ENCODE measurements at regions not wholly inside any gene's neighbourhood (a gene's known extent, or its start where the extent isn't known, plus 50 kb on each side); places are given as distances from the start of the nearest gene placed in this dataset.

- CTCF ChIA-PET, result no interaction called here
- H3K27ac ChIP-seq (ENCODE audit: extremely low read depth, low read depth, low read length), result no peak overlapping the region
- POLR2A ChIA-PET, result no interaction called here
- no peaks in the 10 kb centered on the region for H3K4me1 ChIP-seq (ENCODE audit: control insufficient read depth, insufficient read depth, low read length)
- H3K4me3 ChIP-seq (ENCODE audit: low read depth, low read length), result no peak overlapping the region
- no peak for TF ChIP-seq ZBTB48 (tag by site-specific recombination; IDR thresholded peaks at IDR 0.05)
- TF ChIP-seq PRDM2 (tag by site-specific recombination; IDR thresholded peaks at IDR 0.05; ENCODE audit: borderline replicate concordance), result no peak
- no peak for TF ChIP-seq ZNF211 (tag by site-specific recombination; IDR thresholded peaks at IDR 0.05; ENCODE audit: low read depth)
- no peak for TF ChIP-seq ZNF132 (tag by site-specific recombination; IDR thresholded peaks at IDR 0.05; ENCODE audit: borderline replicate concordance)
- TF ChIP-seq ZBTB6 (tag by site-specific recombination; IDR thresholded peaks at IDR 0.05), result no peak
- no peak for TF ChIP-seq ZNF138 (tag by site-specific recombination; IDR thresholded peaks at IDR 0.05; ENCODE audit: borderline replicate concordance)
- H3K36me3 ChIP-seq (ENCODE audit: control insufficient read depth in 2 of 2, insufficient read depth in 1 of 2, low read length in 2 of 2), result no peaks in the 10 kb centered on the region
- H3K9me3 ChIP-seq (ENCODE audit: control insufficient read depth, insufficient read depth, low read depth, low read length), result no peaks in the 10 kb centered on the region
Observed at GRCh38 chr9:11072176-11072575, 459.4 kb upstream of the PTPRD start.

- Histone ChIP-seq H3K4me1 (ENCODE audit: control insufficient read depth, insufficient read depth, low read length) (no peaks in the 10 kb centered on the region), H3K27ac (ENCODE audit: extremely low read depth, low read depth, low read length) (no peak overlapping the region), H3K36me3 (ENCODE audit: control insufficient read depth in 2 of 2, insufficient read depth in 1 of 2, low read length in 2 of 2) (no peaks in the 10 kb centered on the region), H3K9me3 (ENCODE audit: control insufficient read depth, insufficient read depth, low read depth, low read length) (no peaks in the 10 kb centered on the region), H3K4me3 (ENCODE audit: low read depth, low read length) (no peak overlapping the region)
- ChIA-PET CTCF (no interaction called here), POLR2A (no interaction called here)
- TF ChIP-seq ZNF530 (tag by site-specific recombination; IDR thresholded peaks at IDR 0.05; ENCODE audit: low read depth) (no peak), ZNF274 (IDR thresholded peaks at IDR 0.05; ENCODE audit: low read length) (no peak), ZNF274 (tag by site-specific recombination; IDR thresholded peaks at IDR 0.05; ENCODE audit: borderline replicate concordance) (no peak), ZNF184 (tag by site-specific recombination; IDR thresholded peaks at IDR 0.05) (no peak)
Observed at GRCh38 chr9:11086561-11086960, 473.8 kb upstream of the PTPRD start.

- TF ChIP-seq ZBTB49 (tag by site-specific recombination; IDR thresholded peaks at IDR 0.05; ENCODE audit: low read depth), result no peak
- Histone ChIP-seq H3K27ac (ENCODE audit: extremely low read depth, low read depth, low read length) (no peak overlapping the region), H3K36me3 (ENCODE audit: control insufficient read depth in 2 of 2, insufficient read depth in 1 of 2, low read length in 2 of 2) (no peaks in the 10 kb centered on the region), H3K4me3 (ENCODE audit: low read depth, low read length) (no peak overlapping the region), H3K4me1 (ENCODE audit: control insufficient read depth, insufficient read depth, low read length) (no peaks in the 10 kb centered on the region), H3K9me3 (ENCODE audit: control insufficient read depth, insufficient read depth, low read depth, low read length) (no peaks in the 10 kb centered on the region)
- POLR2A ChIA-PET, result no interaction called here
- CTCF ChIA-PET, result interaction anchor here (0.6 kb wide), 1 partner anchor 52 kb away, joined by 3 read pairs; no protein-coding TSS in a partner anchor
Observed at GRCh38 chr9:11088821-11089374, 476.1 kb upstream of the PTPRD start.

All from HEK293 (cell line).